Endothelial cell (in vitro differentiated cells): ENCODE measurements at regions not wholly inside any gene's neighbourhood (a gene's known extent, or its start where the extent isn't known, plus 50 kb on each side); places are given as distances from the start of the nearest gene placed in this dataset.

Experiments used
- DNase-seq: peaks from one replicate; pipeline ENCODE4 v3.0.0; 2021; ENCODE audit warnings: low spot score
- H3K27ac Mint-ChIP-seq: one replicate; pipeline ENCODE4 v1.8.0; 2021; ENCODE audit warnings: mixed read lengths, inconsistent platforms; ENCODE audit not compliant: unreplicated experiment
- H3K27me3 Mint-ChIP-seq: one replicate; pipeline ENCODE4 v1.8.0; 2021; ENCODE audit warnings: mild to moderate bottlenecking, moderate library complexity, mixed read lengths, inconsistent platforms; ENCODE audit not compliant: unreplicated experiment
- H3K36me3 Mint-ChIP-seq: one replicate; pipeline ENCODE4 v1.8.0; 2021; ENCODE audit warnings: mild to moderate bottlenecking, low read depth, mixed read lengths, inconsistent platforms; ENCODE audit not compliant: unreplicated experiment
- H3K4me1 Mint-ChIP-seq: one replicate; pipeline ENCODE4 v1.8.0; 2021; ENCODE audit warnings: mild to moderate bottlenecking, mixed read lengths, inconsistent platforms; ENCODE audit not compliant: unreplicated experiment
- H3K4me3 Mint-ChIP-seq: one replicate; pipeline ENCODE4 v1.8.0; 2021; ENCODE audit warnings: mild to moderate bottlenecking, mixed read lengths, inconsistent platforms; ENCODE audit not compliant: unreplicated experiment
- H3K9me3 Mint-ChIP-seq: one replicate; pipeline ENCODE4 v1.8.0; 2021; ENCODE audit warnings: mixed read lengths, inconsistent platforms; ENCODE audit not compliant: unreplicated experiment
- CTCF ChIP-seq: fragments of 200-600 bp; sonication (generic); IDR thresholded peaks from one replicate; pipeline ENCODE4 v1.5.0; 2021; ENCODE audit warnings: antibody characterized with exemption; ENCODE audit not compliant: unreplicated experiment

DNA sequence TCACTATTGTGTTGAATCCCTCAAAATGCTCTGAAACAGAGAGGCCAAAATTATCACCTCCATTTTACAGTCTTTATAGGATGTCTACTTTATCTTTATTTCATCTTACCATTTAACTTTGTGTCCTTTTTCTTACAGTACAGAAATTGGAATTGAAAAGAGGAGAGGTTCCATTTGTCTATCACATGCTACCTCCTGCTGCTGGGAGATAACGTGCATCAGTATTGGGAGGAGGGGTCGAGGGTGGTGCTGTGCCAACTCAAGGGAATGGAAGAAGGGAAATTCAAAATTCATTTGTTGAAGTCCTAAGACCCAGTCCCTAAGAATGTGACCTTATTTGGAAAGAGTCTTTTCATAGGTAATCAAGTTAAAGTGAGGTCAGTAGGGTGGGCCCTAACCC, 85.3 kb downstream of the HHIPL2 start:
- no peak for DNase-seq
- TF ChIP-seq CTCF: no peak
- Mint-ChIP-seq H3K9me3 (no peaks in the 10 kb centered on the region), H3K27ac (no peak overlapping the region), H3K4me1 (peaks cover 9% of the 10 kb centered on the region), H3K36me3 (peaks cover 6% of the 10 kb centered on the region), H3K27me3 (peaks cover 13% of the 10 kb centered on the region), H3K4me3 (no peak overlapping the region)

GRCh38 chr1:222461941-222462340, 86.0 kb downstream of the HHIPL2 start:
- H3K9me3 Mint-ChIP-seq: no peaks in the 10 kb centered on the region
- peaks cover 10% of the 10 kb centered on the region for H3K27me3 Mint-ChIP-seq
- TF ChIP-seq CTCF: no peak
- H3K4me3 Mint-ChIP-seq: no peak overlapping the region
- H3K27ac Mint-ChIP-seq: no peak overlapping the region
- DNase-seq: no peak
- peaks cover 5% of the 10 kb centered on the region for H3K36me3 Mint-ChIP-seq
- peaks cover 9% of the 10 kb centered on the region for H3K4me1 Mint-ChIP-seq

GRCh38 chr1:222459652-222460051, 88.3 kb downstream of the HHIPL2 start:
- H3K27me3 Mint-ChIP-seq: peaks cover 7% of the 10 kb centered on the region
- no peak for TF ChIP-seq CTCF
- peaks cover under 1% of the 10 kb centered on the region for H3K36me3 Mint-ChIP-seq
- no peaks in the 10 kb centered on the region for H3K9me3 Mint-ChIP-seq
- peaks cover 2% of the 10 kb centered on the region for H3K4me1 Mint-ChIP-seq
- no peak overlapping the region for H3K4me3 Mint-ChIP-seq
- DNase-seq: no peak
- H3K27ac Mint-ChIP-seq: no peak overlapping the region

DNA sequence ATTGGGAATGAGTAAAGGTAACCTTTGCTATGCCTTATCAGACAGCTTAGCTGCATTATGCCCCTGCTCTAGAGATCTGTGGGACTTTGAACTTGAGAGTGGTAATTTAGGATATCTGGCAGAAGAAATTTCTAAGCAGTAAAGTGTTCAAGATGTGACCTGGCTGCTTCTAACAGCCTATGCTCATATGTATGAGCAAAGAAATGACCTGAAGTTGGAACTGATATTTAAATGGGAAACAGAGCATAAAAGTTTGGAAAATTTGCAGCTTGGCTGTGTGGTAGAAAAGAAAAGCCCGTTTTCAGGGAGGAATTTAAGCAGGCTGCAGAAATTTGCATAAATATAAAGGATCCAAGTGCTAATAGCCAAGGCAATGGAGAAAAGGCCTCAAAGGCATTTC, 90.4 kb downstream of the HHIPL2 start:
- no peaks in the 10 kb centered on the region for H3K36me3 Mint-ChIP-seq
- no peak for TF ChIP-seq CTCF
- no peak overlapping the region for H3K27ac Mint-ChIP-seq

GRCh38 chr1:222457084-222457483, 90.8 kb downstream of the HHIPL2 start:
- H3K36me3 Mint-ChIP-seq: no peaks in the 10 kb centered on the region
- DNase-seq: no peak
- H3K4me1 Mint-ChIP-seq: no peaks in the 10 kb centered on the region
- H3K27me3 Mint-ChIP-seq: peaks cover 4% of the 10 kb centered on the region
- no peaks in the 10 kb centered on the region for H3K9me3 Mint-ChIP-seq
- no peak overlapping the region for H3K4me3 Mint-ChIP-seq
- no peak overlapping the region for H3K27ac Mint-ChIP-seq
- no peak for TF ChIP-seq CTCF

More for the DNA sequence above, 90.4 kb downstream of the HHIPL2 start:
- no peak for DNase-seq
- no peaks in the 10 kb centered on the region for H3K9me3 Mint-ChIP-seq
- H3K27me3 Mint-ChIP-seq: peaks cover 4% of the 10 kb centered on the region
- H3K4me3 Mint-ChIP-seq: no peak overlapping the region
- H3K4me1 Mint-ChIP-seq: no peaks in the 10 kb centered on the region
